ENCODE measurements at regions not wholly inside any gene's neighbourhood (a gene's known extent, or its start where the extent isn't known, plus 50 kb on each side); places are given as distances from the start of the nearest gene placed in this dataset.

- DNase-seq (ENCODE audit: low read depth): no peak
Observed at GRCh38 chr10:21326594-21327288, 198.7 kb downstream of the SKIDA1 start.

- peak; percentile 29 for DNase-seq (ENCODE audit: low read depth)
Observed at GRCh38 chr10:21318540-21319167, 206.8 kb downstream of the SKIDA1 start.

GRCh38 chr10:21317902-21318301, 207.6 kb downstream of the SKIDA1 start:
- peak; percentile 73 for DNase-seq (ENCODE audit: low read depth)

- DNase-seq (ENCODE audit: low read depth): peak; percentile 92
Observed at GRCh38 chr10:21315645-21316220, 209.7 kb downstream of the SKIDA1 start.

- DNase-seq (ENCODE audit: low read depth): peak; percentile 71
Observed at GRCh38 chr10:21314906-21315644, 210.4 kb downstream of the SKIDA1 start.

GRCh38 chr10:21314111-21314626, 211.3 kb downstream of the SKIDA1 start:
- no peak for DNase-seq (ENCODE audit: low read depth)

GRCh38 chr10:21313691-21314090, 211.8 kb downstream of the SKIDA1 start:
- no peak for DNase-seq (ENCODE audit: low read depth)

GRCh38 chr10:21311426-21311825, 214.1 kb downstream of the SKIDA1 start:
- no peak for DNase-seq (ENCODE audit: low read depth)

- no peak for DNase-seq (ENCODE audit: low read depth)
Observed at GRCh38 chr10:21309427-21309826, 216.1 kb downstream of the SKIDA1 start.

- no peak for DNase-seq (ENCODE audit: low read depth)
Observed at GRCh38 chr10:21308946-21309345, 216.5 kb downstream of the SKIDA1 start.

GRCh38 chr10:21308018-21308417, 217.5 kb downstream of the SKIDA1 start:
- DNase-seq (ENCODE audit: low read depth): no peak

GRCh38 chr10:21304608-21305007, 220.9 kb downstream of the SKIDA1 start:
- no peak for DNase-seq (ENCODE audit: low read depth)

- DNase-seq (ENCODE audit: low read depth): peak; percentile 13
Observed at GRCh38 chr10:21304198-21304597, 221.3 kb downstream of the SKIDA1 start.

- DNase-seq (ENCODE audit: low read depth): no peak
Observed at GRCh38 chr10:21300551-21300950, 224.9 kb downstream of the SKIDA1 start.

- no peak for DNase-seq (ENCODE audit: low read depth)
Observed at GRCh38 chr10:21299330-21299729, 226.2 kb downstream of the SKIDA1 start.

GRCh38 chr10:21298701-21299100, 226.8 kb downstream of the SKIDA1 start:
- no peak for DNase-seq (ENCODE audit: low read depth)

GRCh38 chr10:21297603-21298383, 227.7 kb downstream of the SKIDA1 start:
- no peak for DNase-seq (ENCODE audit: low read depth)

- DNase-seq (ENCODE audit: low read depth): no peak
Observed at GRCh38 chr10:21296575-21297355, 228.7 kb downstream of the SKIDA1 start.

- peak; percentile 19 for DNase-seq (ENCODE audit: low read depth)
Observed at GRCh38 chr10:21293518-21294356, 231.7 kb downstream of the SKIDA1 start.
